ENCODE measurements at regions not wholly inside any gene's neighbourhood (a gene's known extent, or its start where the extent isn't known, plus 50 kb on each side); places are given as distances from the start of the nearest gene placed in this dataset.

- Histone ChIP-seq H3K27me3 (no peaks in the 10 kb centered on the region), H3K4me1 (no peaks in the 10 kb centered on the region), H3K27ac (no peak overlapping the region), H3K9me3 (no peaks in the 10 kb centered on the region), H3K4me3 (no peak overlapping the region), H3K36me3 (no peaks in the 10 kb centered on the region)
- TF ChIP-seq CTCF (IDR thresholded peaks at IDR 0.05) (no peak), EP300 (IDR thresholded peaks at IDR 0.05) (no peak)
- no peak for DNase-seq (ENCODE audit: low spot score in 2 of 2)
- WGBS, 2 donors, result 28 to 36% methylated on average over 1 of the region's 1 CpG
Observed at GRCh38 chr10:56269181-56269580, 91.9 kb downstream of the ZWINT start.

- WGBS, 2 donors, result 88 to 90% methylated on average over 1 of the region's 1 CpG
- H3K9me3 ChIP-seq, result no peaks in the 10 kb centered on the region
- no peaks in the 10 kb centered on the region for H3K4me1 ChIP-seq
- no peak for DNase-seq (ENCODE audit: low spot score in 2 of 2)
- H3K27ac ChIP-seq, result no peak overlapping the region
- no peaks in the 10 kb centered on the region for H3K27me3 ChIP-seq
- no peak overlapping the region for H3K4me3 ChIP-seq
- H3K36me3 ChIP-seq, result no peaks in the 10 kb centered on the region
- TF ChIP-seq POLR2A (IDR thresholded peaks at IDR 0.05) (no peak), EP300 (IDR thresholded peaks at IDR 0.05) (no peak), CTCF (IDR thresholded peaks at IDR 0.05) (no peak)
Observed at GRCh38 chr10:56266120-56266519, 94.9 kb downstream of the ZWINT start.

- TF ChIP-seq POLR2A (IDR thresholded peaks at IDR 0.05), result no peak
- no peak for TF ChIP-seq CTCF (IDR thresholded peaks at IDR 0.05)
- TF ChIP-seq EP300 (IDR thresholded peaks at IDR 0.05), result no peak
- Histone ChIP-seq H3K27me3 (no peaks in the 10 kb centered on the region), H3K4me3 (no peak overlapping the region), H3K36me3 (no peaks in the 10 kb centered on the region), H3K27ac (no peak overlapping the region), H3K9me3 (no peaks in the 10 kb centered on the region), H3K4me1 (no peaks in the 10 kb centered on the region)
- DNase-seq (ENCODE audit: low spot score in 2 of 2), result no peak
Observed at GRCh38 chr10:56258991-56259390, 102.1 kb downstream of the ZWINT start.

- Histone ChIP-seq H3K9me3 (peaks cover 0 to 4% (median 0%) of the 10 kb centered on the region in 4 donors), H3K4me3 (no peak overlapping the region), H3K36me3 (no peaks in the 10 kb centered on the region), H3K27me3 (no peaks in the 10 kb centered on the region), H3K4me1 (no peaks in the 10 kb centered on the region), H3K27ac (no peak overlapping the region)
- WGBS, 2 donors, result 67 to 72% methylated on average over 2 of the region's 2 CpGs
- TF ChIP-seq POLR2A (IDR thresholded peaks at IDR 0.05), result no peak
- TF ChIP-seq CTCF (IDR thresholded peaks at IDR 0.05), result no peak
- TF ChIP-seq EP300 (IDR thresholded peaks at IDR 0.05), result no peak
- no peak for DNase-seq (ENCODE audit: low spot score in 2 of 2)
Observed at GRCh38 chr10:56258378-56258777, 102.7 kb downstream of the ZWINT start.

- 77 to 92% methylated on average over 8 of the region's 8 CpGs for WGBS, 2 donors
- Histone ChIP-seq H3K27ac (no peak overlapping the region), H3K36me3 (no peaks in the 10 kb centered on the region), H3K4me1 (no peaks in the 10 kb centered on the region), H3K4me3 (no peak overlapping the region), H3K27me3 (no peaks in the 10 kb centered on the region), H3K9me3 (peaks cover 0 to 4% (median 0%) of the 10 kb centered on the region in 4 donors)
- TF ChIP-seq CTCF (IDR thresholded peaks at IDR 0.05) (no peak), EP300 (IDR thresholded peaks at IDR 0.05) (no peak), POLR2A (IDR thresholded peaks at IDR 0.05) (no peak)
- DNase-seq (ENCODE audit: low spot score in 2 of 2), result no peak
Observed at GRCh38 chr10:56255298-56255697, 105.8 kb downstream of the ZWINT start.

Data from tibial nerve (tissue), 4 donors.